ENCODE measurements at regions not wholly inside any gene's neighbourhood (a gene's known extent, or its start where the extent isn't known, plus 50 kb on each side); places are given as distances from the start of the nearest gene placed in this dataset.

- no peak overlapping the region for H2AFZ ChIP-seq (ENCODE audit: low read depth, low read length)
These were observed 187.6 kb downstream of the ETNK1 start for GRCh38 chr12:22812531-22812930.

DNA sequence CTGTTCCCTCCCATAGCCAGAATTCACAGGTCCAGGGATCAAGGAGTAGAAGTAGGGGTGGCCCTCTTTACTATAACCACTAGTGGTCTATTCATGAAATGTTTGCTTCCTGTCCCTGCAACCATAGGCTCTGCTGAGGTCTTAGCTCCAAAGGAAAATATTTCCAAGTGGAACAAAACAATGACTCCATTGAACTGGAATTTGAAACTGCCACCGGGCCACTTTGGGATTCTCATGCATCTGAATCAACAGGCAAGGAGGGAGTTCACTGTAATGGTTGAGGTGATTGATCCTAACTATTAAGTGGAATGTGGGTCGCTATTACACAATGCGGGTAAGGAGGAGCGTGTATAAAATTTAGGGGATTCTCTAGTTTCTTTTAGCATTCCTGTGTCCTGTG lies 197.0 kb downstream of the ETNK1 start:
- Histone ChIP-seq H3K4me2 (ENCODE audit: low read length) (no peak overlapping the region), H3K9me2 (ENCODE audit: insufficient read depth, low read length) (no peaks in the 10 kb centered on the region), H3K27me3 (ENCODE audit: insufficient read depth, low read depth, low read length) (no peaks in the 10 kb centered on the region), H3K36me3 (ENCODE audit: insufficient read depth, low read length) (no peaks in the 10 kb centered on the region), H3K79me2 (replicated peaks; ENCODE audit: insufficient read depth, low read length) (no peaks in the 10 kb centered on the region), H4K20me1 (ENCODE audit: insufficient read depth) (no peaks in the 10 kb centered on the region), H3F3A (ENCODE audit: insufficient read depth, low read length, poor library complexity, severe bottlenecking) (no peaks in the 10 kb centered on the region), H3K9ac (ENCODE audit: low read length) (no peak overlapping the region), H2AFZ (ENCODE audit: low read depth, low read length) (no peak overlapping the region), H3K27ac (ENCODE audit: low read length) (no peak overlapping the region), H3K9me3 (ENCODE audit: low read length) (peaks cover 4% of the 10 kb centered on the region), H3K4me3 (ENCODE audit: low read length) (no peak overlapping the region)
- TF ChIP-seq TAF1 (IDR thresholded peaks at IDR 0.05; ENCODE audit: low read depth) (no peak), RAD21 (conservative IDR thresholded peaks at IDR 0.05) (no peak), MXI1 (conservative IDR thresholded peaks at IDR 0.05; ENCODE audit: poor library complexity, severe bottlenecking) (no peak), SMC3 (conservative IDR thresholded peaks at IDR 0.05; ENCODE audit: poor library complexity) (no peak), EP300 (conservative IDR thresholded peaks at IDR 0.05; ENCODE audit: poor library complexity, severe bottlenecking) (no peak), POLR2AphosphoS5 (IDR thresholded peaks at IDR 0.05) (no peak), EZH2 (IDR thresholded peaks at IDR 0.05; ENCODE audit: borderline replicate concordance, insufficient read depth, low read length, poor library complexity, severe bottlenecking) (no peak)
- TF ChIP-seq, protein P1, sequence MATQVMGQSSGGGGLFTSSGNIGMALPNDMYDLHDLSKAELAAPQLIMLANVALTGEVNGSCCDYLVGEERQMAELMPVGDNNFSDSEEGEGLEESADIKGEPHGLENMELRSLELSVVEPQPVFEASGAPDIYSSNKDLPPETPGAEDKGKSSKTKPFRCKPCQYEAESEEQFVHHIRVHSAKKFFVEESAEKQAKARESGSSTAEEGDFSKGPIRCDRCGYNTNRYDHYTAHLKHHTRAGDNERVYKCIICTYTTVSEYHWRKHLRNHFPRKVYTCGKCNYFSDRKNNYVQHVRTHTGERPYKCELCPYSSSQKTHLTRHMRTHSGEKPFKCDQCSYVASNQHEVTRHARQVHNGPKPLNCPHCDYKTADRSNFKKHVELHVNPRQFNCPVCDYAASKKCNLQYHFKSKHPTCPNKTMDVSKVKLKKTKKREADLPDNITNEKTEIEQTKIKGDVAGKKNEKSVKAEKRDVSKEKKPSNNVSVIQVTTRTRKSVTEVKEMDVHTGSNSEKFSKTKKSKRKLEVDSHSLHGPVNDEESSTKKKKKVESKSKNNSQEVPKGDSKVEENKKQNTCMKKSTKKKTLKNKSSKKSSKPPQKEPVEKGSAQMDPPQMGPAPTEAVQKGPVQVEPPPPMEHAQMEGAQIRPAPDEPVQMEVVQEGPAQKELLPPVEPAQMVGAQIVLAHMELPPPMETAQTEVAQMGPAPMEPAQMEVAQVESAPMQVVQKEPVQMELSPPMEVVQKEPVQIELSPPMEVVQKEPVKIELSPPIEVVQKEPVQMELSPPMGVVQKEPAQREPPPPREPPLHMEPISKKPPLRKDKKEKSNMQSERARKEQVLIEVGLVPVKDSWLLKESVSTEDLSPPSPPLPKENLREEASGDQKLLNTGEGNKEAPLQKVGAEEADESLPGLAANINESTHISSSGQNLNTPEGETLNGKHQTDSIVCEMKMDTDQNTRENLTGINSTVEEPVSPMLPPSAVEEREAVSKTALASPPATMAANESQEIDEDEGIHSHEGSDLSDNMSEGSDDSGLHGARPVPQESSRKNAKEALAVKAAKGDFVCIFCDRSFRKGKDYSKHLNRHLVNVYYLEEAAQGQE (IDR thresholded peaks at IDR 0.05; ENCODE audit: borderline replicate concordance), result no peak
- TF ChIP-seq, protein P2, sequence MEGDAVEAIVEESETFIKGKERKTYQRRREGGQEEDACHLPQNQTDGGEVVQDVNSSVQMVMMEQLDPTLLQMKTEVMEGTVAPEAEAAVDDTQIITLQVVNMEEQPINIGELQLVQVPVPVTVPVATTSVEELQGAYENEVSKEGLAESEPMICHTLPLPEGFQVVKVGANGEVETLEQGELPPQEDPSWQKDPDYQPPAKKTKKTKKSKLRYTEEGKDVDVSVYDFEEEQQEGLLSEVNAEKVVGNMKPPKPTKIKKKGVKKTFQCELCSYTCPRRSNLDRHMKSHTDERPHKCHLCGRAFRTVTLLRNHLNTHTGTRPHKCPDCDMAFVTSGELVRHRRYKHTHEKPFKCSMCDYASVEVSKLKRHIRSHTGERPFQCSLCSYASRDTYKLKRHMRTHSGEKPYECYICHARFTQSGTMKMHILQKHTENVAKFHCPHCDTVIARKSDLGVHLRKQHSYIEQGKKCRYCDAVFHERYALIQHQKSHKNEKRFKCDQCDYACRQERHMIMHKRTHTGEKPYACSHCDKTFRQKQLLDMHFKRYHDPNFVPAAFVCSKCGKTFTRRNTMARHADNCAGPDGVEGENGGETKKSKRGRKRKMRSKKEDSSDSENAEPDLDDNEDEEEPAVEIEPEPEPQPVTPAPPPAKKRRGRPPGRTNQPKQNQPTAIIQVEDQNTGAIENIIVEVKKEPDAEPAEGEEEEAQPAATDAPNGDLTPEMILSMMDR (IDR thresholded peaks at IDR 0.05; ENCODE audit: poor library complexity, severe bottlenecking), result no peak

More at GRCh38 chr12:22812531-22812930, 187.6 kb downstream of the ETNK1 start:
- H3K36me3 ChIP-seq (ENCODE audit: insufficient read depth, low read length), result no peaks in the 10 kb centered on the region
- H3K9me2 ChIP-seq (ENCODE audit: insufficient read depth, low read length), result no peaks in the 10 kb centered on the region
- H4K20me1 ChIP-seq (ENCODE audit: insufficient read depth), result no peaks in the 10 kb centered on the region
- no peak overlapping the region for H3K27ac ChIP-seq (ENCODE audit: low read length)
- H3K79me2 ChIP-seq (replicated peaks; ENCODE audit: insufficient read depth, low read length), result no peaks in the 10 kb centered on the region
- H3K9me3 ChIP-seq (ENCODE audit: low read length), result no peaks in the 10 kb centered on the region
- H3K4me2 ChIP-seq (ENCODE audit: low read length), result no peak overlapping the region
- no peak overlapping the region for H3K4me3 ChIP-seq (ENCODE audit: low read length)
- H3F3A ChIP-seq (ENCODE audit: insufficient read depth, low read length, poor library complexity, severe bottlenecking), result no peaks in the 10 kb centered on the region
- TF ChIP-seq, protein P2 (IDR thresholded peaks at IDR 0.05; ENCODE audit: poor library complexity, severe bottlenecking), result no peak
- TF ChIP-seq POLR2AphosphoS5 (IDR thresholded peaks at IDR 0.05) (no peak), RAD21 (conservative IDR thresholded peaks at IDR 0.05) (no peak), EP300 (conservative IDR thresholded peaks at IDR 0.05; ENCODE audit: poor library complexity, severe bottlenecking) (no peak), EZH2 (IDR thresholded peaks at IDR 0.05; ENCODE audit: borderline replicate concordance, insufficient read depth, low read length, poor library complexity, severe bottlenecking) (no peak), SMC3 (conservative IDR thresholded peaks at IDR 0.05; ENCODE audit: poor library complexity) (no peak), TAF1 (IDR thresholded peaks at IDR 0.05; ENCODE audit: low read depth) (no peak), MXI1 (conservative IDR thresholded peaks at IDR 0.05; ENCODE audit: poor library complexity, severe bottlenecking) (no peak)
- TF ChIP-seq, protein P1 (IDR thresholded peaks at IDR 0.05; ENCODE audit: borderline replicate concordance), result no peak
- no peak overlapping the region for H3K9ac ChIP-seq (ENCODE audit: low read length)
- H3K27me3 ChIP-seq (ENCODE audit: insufficient read depth, low read depth, low read length), result no peaks in the 10 kb centered on the region

Data from neural cell (in vitro differentiated cells).